Activated CD8-positive, alpha-beta T cell treated with anti-CD3 and anti-CD28 coated beads, Interleukin-2, amount 10 ng/mL, durations not matched to agents 7 days and 5 days (primary cell): ENCODE measurements at regions not wholly inside any gene's neighbourhood (a gene's known extent, or its start where the extent isn't known, plus 50 kb on each side); places are given as distances from the start of the nearest gene placed in this dataset.

Experiments used
- ATAC-seq: fragments of 150-1000 bp; cut with Tn5 transposase; one replicate; pipeline ENCODE4 v1.10.0; 2021; ENCODE audit warnings: moderate library complexity
- CTCF ChIA-PET: fragments of 350-600 bp; sonication (Branson Sonifier 250); formaldehyde crosslinking; loops from one replicate; lab custom pipeline; 2021; ENCODE audit warnings: antibody characterized with exemption; lab: Charles Lee
- POLR2A ChIA-PET: fragments of 350-600 bp; sonication (Branson Sonifier 250); formaldehyde crosslinking; loops from one replicate; lab custom pipeline; 2021; ENCODE audit warnings: antibody characterized with exemption; lab: Charles Lee
- DNase-seq: peaks from one replicate; pipeline ENCODE4 v3.0.0-alpha.2; 2020
- H3K27ac Mint-ChIP-seq: one replicate; pipeline ENCODE4 v1.8.0; 2021; ENCODE audit warnings: mild to moderate bottlenecking, mixed read lengths
- H3K27me3 Mint-ChIP-seq: one replicate; pipeline ENCODE4 v1.8.0; 2021; ENCODE audit warnings: low read depth, mixed read lengths
- H3K36me3 Mint-ChIP-seq: one replicate; pipeline ENCODE4 v1.8.0; 2021; ENCODE audit warnings: low read depth, mixed read lengths
- H3K4me1 Mint-ChIP-seq: one replicate; pipeline ENCODE4 v1.8.0; 2021; ENCODE audit warnings: low read depth, mixed read lengths
- H3K4me3 Mint-ChIP-seq: one replicate; pipeline ENCODE4 v1.8.0; 2021; ENCODE audit warnings: mild to moderate bottlenecking, mixed read lengths
- H3K9me3 Mint-ChIP-seq: one replicate; pipeline ENCODE4 v1.8.0; 2022; ENCODE audit warnings: mixed read lengths; ENCODE audit not compliant: insufficient read depth

- no peak for DNase-seq
- H3K36me3 Mint-ChIP-seq: peaks cover 12% of the 10 kb centered on the region
- CTCF ChIA-PET: interaction anchor here (1.9 kb wide), 1 partner anchor 187 kb away, joined by 4 read pairs; no protein-coding TSS in a partner anchor
Measured at GRCh38 chr21:17738176-17738953, 80.8 kb downstream of the C21orf91 start.

GRCh38 chr21:17736072-17736471 lies 83.1 kb downstream of the C21orf91 start:
- CTCF ChIA-PET: no interaction called here
- ATAC-seq (no peak), DNase-seq (no peak)
- POLR2A ChIA-PET: no interaction called here
- peaks cover 5% of the 10 kb centered on the region for H3K9me3 Mint-ChIP-seq
- peaks cover 5% of the 10 kb centered on the region for H3K36me3 Mint-ChIP-seq
- H3K4me3 Mint-ChIP-seq: no peak overlapping the region
- H3K27ac Mint-ChIP-seq: no peak overlapping the region
- peaks cover 6% of the 10 kb centered on the region for H3K4me1 Mint-ChIP-seq
- H3K27me3 Mint-ChIP-seq: no peaks in the 10 kb centered on the region

More at GRCh38 chr21:17738176-17738953, 80.8 kb downstream of the C21orf91 start:
- H3K27ac Mint-ChIP-seq: no peak overlapping the region
- no peak overlapping the region for H3K4me3 Mint-ChIP-seq
- no peak for ATAC-seq
- peaks cover 20% of the 10 kb centered on the region for H3K9me3 Mint-ChIP-seq
- POLR2A ChIA-PET: no interaction called here
- H3K27me3 Mint-ChIP-seq: no peaks in the 10 kb centered on the region
- peaks cover 6% of the 10 kb centered on the region for H3K4me1 Mint-ChIP-seq

DNA sequence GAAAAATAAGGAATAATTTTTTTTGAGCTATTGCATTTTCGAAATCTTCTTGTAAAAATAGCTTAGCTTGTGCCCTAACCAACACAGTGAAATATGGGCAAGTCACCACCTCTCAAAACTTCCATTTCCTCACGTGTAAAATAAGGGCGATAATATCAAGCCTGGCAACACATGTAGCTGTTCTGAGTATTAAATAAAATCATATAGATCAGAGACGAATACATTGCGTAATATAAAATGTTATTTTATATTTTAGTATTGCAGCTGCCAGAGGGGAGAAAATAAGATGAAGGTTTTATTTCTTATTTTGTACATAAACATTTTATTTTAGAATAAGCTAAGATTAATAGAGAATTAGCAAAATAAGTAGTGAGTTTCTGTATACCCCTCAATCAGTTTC lies 85.9 kb downstream of the C21orf91 start:
- no peak overlapping the region for H3K27ac Mint-ChIP-seq
- POLR2A ChIA-PET: no interaction called here
- H3K36me3 Mint-ChIP-seq: peaks cover 5% of the 10 kb centered on the region
- ATAC-seq (no peak), DNase-seq (no peak)
- H3K4me1 Mint-ChIP-seq: no peaks in the 10 kb centered on the region
- H3K27me3 Mint-ChIP-seq: no peaks in the 10 kb centered on the region
- H3K4me3 Mint-ChIP-seq: no peak overlapping the region
- CTCF ChIA-PET: no interaction called here
- no peaks in the 10 kb centered on the region for H3K9me3 Mint-ChIP-seq

DNA sequence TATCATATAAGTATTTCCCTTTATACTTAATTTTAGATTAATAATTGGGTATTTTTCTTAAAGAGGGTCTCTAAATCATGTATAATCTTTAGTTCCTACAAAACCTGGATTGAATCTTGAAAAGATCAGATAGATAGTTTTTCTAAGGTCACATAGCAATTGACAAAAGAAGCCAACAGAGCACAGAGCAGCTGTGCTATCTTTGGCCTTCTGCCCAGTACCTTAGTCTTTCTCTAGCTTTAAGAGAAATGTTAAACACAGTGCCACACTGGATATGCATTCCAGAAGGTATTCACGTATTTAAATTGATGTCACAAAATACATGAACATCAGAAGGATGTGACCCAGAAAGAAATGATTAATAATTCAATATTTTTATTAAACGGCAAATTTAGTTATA lies 86.8 kb downstream of the C21orf91 start:
- Mint-ChIP-seq H3K36me3 (peaks cover 5% of the 10 kb centered on the region), H3K27me3 (no peaks in the 10 kb centered on the region), H3K27ac (no peak overlapping the region), H3K4me1 (no peaks in the 10 kb centered on the region), H3K4me3 (no peak overlapping the region), H3K9me3 (no peaks in the 10 kb centered on the region)
- ChIA-PET CTCF (no interaction called here), POLR2A (no interaction called here)
- ATAC-seq (no peak), DNase-seq (no peak)

DNA sequence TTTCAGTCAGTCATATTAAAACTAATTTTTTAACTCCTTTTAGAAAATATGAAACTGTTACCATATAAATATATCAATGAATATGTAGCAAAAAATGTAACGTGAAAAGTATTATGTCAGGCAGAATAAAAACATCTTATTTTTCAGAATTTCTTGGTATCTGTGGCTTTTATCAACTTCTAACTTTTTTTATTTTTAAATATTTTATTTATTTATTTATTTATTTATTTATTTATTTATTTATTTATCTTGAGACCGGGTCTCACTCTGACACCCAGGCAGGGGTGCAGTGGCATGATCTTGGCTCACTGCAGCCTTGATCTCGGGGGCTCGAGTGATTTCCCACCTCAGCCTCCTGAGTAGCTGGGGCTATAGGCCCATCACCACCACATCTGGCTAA lies 87.6 kb downstream of the C21orf91 start:
- H3K4me3 Mint-ChIP-seq: no peak overlapping the region
- ChIA-PET CTCF (interaction anchor here (0.6 kb wide), 1 partner anchor 42 kb away, joined by 3 read pairs; no protein-coding TSS in a partner anchor), POLR2A (no interaction called here)
- no peak overlapping the region for H3K27ac Mint-ChIP-seq
- DNase-seq: no peak
- H3K9me3 Mint-ChIP-seq: no peaks in the 10 kb centered on the region
- no peaks in the 10 kb centered on the region for H3K27me3 Mint-ChIP-seq
- H3K36me3 Mint-ChIP-seq: peaks cover 4% of the 10 kb centered on the region
- no peaks in the 10 kb centered on the region for H3K4me1 Mint-ChIP-seq
- ATAC-seq: no peak

GRCh38 chr21:17730782-17731181 lies 88.4 kb downstream of the C21orf91 start:
- DNase-seq (no peak), ATAC-seq (no peak)
- Mint-ChIP-seq H3K27ac (no peak overlapping the region), H3K9me3 (no peaks in the 10 kb centered on the region), H3K36me3 (no peaks in the 10 kb centered on the region), H3K4me3 (no peak overlapping the region), H3K4me1 (no peaks in the 10 kb centered on the region), H3K27me3 (no peaks in the 10 kb centered on the region)
- POLR2A ChIA-PET: no interaction called here
- CTCF ChIA-PET: interaction anchor here (0.6 kb wide), 1 partner anchor 43 kb away, joined by 3 read pairs; no protein-coding TSS in a partner anchor

GRCh38 chr21:17729455-17729854 lies 89.7 kb downstream of the C21orf91 start:
- H3K27ac Mint-ChIP-seq: no peak overlapping the region
- no peaks in the 10 kb centered on the region for H3K9me3 Mint-ChIP-seq
- no peaks in the 10 kb centered on the region for H3K4me1 Mint-ChIP-seq
- no peaks in the 10 kb centered on the region for H3K27me3 Mint-ChIP-seq
- ATAC-seq (no peak), DNase-seq (no peak)
- H3K36me3 Mint-ChIP-seq: no peaks in the 10 kb centered on the region
- no peak overlapping the region for H3K4me3 Mint-ChIP-seq
- ChIA-PET CTCF (no interaction called here), POLR2A (no interaction called here)

GRCh38 chr21:17727361-17727760 lies 91.8 kb downstream of the C21orf91 start:
- H3K27me3 Mint-ChIP-seq: no peaks in the 10 kb centered on the region
- POLR2A ChIA-PET: no interaction called here
- no peaks in the 10 kb centered on the region for H3K4me1 Mint-ChIP-seq
- DNase-seq: no peak
- H3K36me3 Mint-ChIP-seq: no peaks in the 10 kb centered on the region
- no peak for ATAC-seq
- no peak overlapping the region for H3K4me3 Mint-ChIP-seq
- H3K9me3 Mint-ChIP-seq: no peaks in the 10 kb centered on the region
- no peak overlapping the region for H3K27ac Mint-ChIP-seq
- CTCF ChIA-PET: no interaction called here

DNA sequence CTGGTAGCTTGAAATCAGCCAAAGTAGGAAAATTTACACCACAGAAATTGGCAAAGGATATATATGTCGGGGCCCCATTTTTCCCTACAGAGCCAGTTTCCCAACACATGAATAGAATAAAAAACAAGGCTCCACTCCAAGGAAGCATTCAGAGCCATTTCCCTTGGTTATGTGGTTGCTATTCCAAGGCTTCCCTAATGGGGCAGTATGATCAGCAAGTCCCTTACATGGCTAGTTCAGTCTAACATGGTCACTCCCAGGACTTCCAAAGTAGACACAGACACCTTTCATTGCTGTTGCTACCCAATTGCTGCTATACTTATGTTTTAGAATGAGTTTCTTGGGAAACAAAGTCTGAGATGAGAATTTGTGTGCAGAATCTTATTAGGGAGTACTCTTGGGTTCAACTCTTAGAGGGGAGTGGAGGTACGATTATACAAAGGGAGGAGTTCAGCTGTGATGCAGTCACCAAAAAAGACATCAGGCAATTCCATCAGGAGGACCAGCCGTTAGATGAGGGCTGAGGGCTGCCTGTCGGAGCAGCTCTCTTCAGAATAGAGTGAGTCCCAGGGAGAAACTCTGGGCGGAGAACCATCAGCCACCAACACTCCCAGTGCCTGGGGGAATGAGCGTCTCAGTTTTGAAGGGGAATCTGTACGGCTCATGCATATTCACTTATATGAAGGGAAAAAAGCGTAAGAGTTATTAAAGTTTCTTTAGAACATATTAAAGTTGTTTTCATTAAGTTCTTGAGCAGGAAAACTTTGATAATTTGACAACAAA lies 92.9 kb downstream of the C21orf91 start:
- Mint-ChIP-seq H3K27ac (no peak overlapping the region), H3K4me3 (no peak overlapping the region), H3K9me3 (no peaks in the 10 kb centered on the region), H3K36me3 (no peaks in the 10 kb centered on the region), H3K27me3 (no peaks in the 10 kb centered on the region), H3K4me1 (no peaks in the 10 kb centered on the region)
- DNase-seq (no peak), ATAC-seq (no peak)
- ChIA-PET CTCF (interaction anchor here (1.0 kb wide), 1 partner anchor 15 kb away, joined by 3 read pairs; no protein-coding TSS in a partner anchor), POLR2A (no interaction called here)

DNA sequence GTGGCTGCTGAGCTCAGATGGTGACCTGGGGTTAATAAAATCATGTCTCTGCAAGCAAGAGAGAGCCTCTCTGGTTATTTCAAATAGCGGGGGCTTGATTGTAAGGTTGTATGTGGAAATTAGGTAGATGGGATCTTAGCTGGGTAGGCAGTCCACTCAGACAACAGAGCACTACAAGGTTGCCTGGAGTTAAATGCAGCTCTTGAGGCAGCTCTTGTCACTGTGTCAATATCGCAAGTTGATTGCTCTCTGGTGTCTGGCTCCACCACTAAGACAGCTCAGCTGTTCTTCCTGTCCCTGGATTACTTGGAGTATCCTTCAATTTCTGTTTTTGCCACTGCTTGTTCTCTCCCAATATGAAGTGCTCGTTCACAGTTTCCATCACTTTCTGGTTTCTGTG lies 93.8 kb downstream of the C21orf91 start:
- H3K36me3 Mint-ChIP-seq: no peaks in the 10 kb centered on the region
- POLR2A ChIA-PET: no interaction called here
- no peak overlapping the region for H3K4me3 Mint-ChIP-seq
- H3K9me3 Mint-ChIP-seq: no peaks in the 10 kb centered on the region
- DNase-seq (no peak), ATAC-seq (no peak)
- H3K27me3 Mint-ChIP-seq: no peaks in the 10 kb centered on the region
- no peaks in the 10 kb centered on the region for H3K4me1 Mint-ChIP-seq
- CTCF ChIA-PET: interaction anchor here (1.0 kb wide), 1 partner anchor 14 kb away, joined by 3 read pairs; no protein-coding TSS in a partner anchor
- H3K27ac Mint-ChIP-seq: no peak overlapping the region

DNA sequence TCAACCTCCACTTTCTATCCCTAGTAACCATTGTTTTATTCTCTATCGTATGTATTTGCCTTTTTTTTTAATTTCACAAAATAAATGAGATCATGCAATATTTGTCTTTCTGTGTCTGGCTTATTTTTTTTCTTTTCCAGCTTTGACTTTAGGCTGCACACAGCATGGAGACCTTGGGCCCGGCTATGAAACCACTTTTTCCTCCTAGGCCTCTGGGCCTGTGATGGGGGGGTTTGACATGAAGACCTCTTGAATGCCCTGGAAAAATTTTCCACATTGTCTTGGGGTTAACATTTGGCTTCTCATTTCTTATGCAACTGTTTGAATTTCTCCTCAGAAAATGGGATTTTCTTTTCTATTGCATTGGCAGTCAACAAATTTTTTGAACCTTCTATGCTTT lies 100.2 kb upstream of the BTG3 start:
- Mint-ChIP-seq H3K9me3 (peaks cover 13% of the 10 kb centered on the region), H3K27ac (no peak overlapping the region), H3K4me3 (no peak overlapping the region), H3K27me3 (no peaks in the 10 kb centered on the region), H3K4me1 (peaks cover 28% of the 10 kb centered on the region), H3K36me3 (peaks cover 14% of the 10 kb centered on the region)
- ATAC-seq (no peak), DNase-seq (no peak)
- ChIA-PET POLR2A (no interaction called here), CTCF (no interaction called here)

DNA sequence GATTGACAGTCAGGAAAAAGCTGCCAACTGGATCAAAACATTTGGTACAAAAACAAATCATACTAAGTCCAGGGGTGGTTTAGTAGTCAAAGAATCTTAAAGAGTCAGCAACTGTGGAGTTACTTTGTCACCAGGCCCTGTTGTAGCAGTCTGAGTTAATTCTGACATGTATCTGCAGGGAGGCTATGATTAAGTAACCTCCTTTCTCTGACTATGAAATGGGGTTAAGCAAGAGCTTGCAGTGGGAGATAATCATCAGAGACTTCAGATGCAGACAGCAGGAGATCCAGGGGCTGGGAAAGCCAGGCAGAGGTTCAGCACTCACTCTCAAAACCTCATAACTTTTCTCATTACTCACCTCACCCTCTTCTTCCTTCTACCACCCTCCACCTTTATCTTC lies 99.2 kb upstream of the BTG3 start:
- peaks cover 28% of the 10 kb centered on the region for H3K4me1 Mint-ChIP-seq
- CTCF ChIA-PET: interaction anchor here (1.1 to 1.7 kb wide), 2 partner anchors 14 to 23 kb away, joined by 3 to 6 read pairs; no protein-coding TSS in a partner anchor
- peaks cover 13% of the 10 kb centered on the region for H3K9me3 Mint-ChIP-seq
- POLR2A ChIA-PET: no interaction called here
- peaks cover 20% of the 10 kb centered on the region for H3K36me3 Mint-ChIP-seq
- ATAC-seq: no peak
- DNase-seq: no peak
- H3K27me3 Mint-ChIP-seq: no peaks in the 10 kb centered on the region
- H3K27ac Mint-ChIP-seq: no peak overlapping the region
- no peak overlapping the region for H3K4me3 Mint-ChIP-seq
